Stimulated activated CD4-positive, alpha-beta T cell treated with anti-CD3 and anti-CD28 coated beads, TNF-alpha, amount 100 ng/mL, for 1 hour (primary cell): ENCODE measurements at regions not wholly inside any gene's neighbourhood (a gene's known extent, or its start where the extent isn't known, plus 50 kb on each side); places are given as distances from the start of the nearest gene placed in this dataset.
"Not testable (repeated sequence)": the region's sequence is repeated elsewhere in the genome, so short reads cannot be mapped to it uniquely, and the experiment has no call there.

Experiments used
- DNase-seq, 3 donors: peaks; one replicate each; pipeline ENCODE4 v3.0.0-alpha.2; 2020; ENCODE audit warnings: low read depth in 3 of 3, low spot score in 1 of 3

- DNase-seq = no peak
These were observed 403.6 kb upstream of the SGCG start for GRCh38 chr13:22777207-22777606.

- no peak for DNase-seq
These were observed 391.7 kb upstream of the SGCG start for GRCh38 chr13:22789027-22789593.

- DNase-seq = no peak
These were observed 390.9 kb upstream of the SGCG start for GRCh38 chr13:22789916-22790315.

- no peak for DNase-seq
These were observed 387.1 kb upstream of the SGCG start for GRCh38 chr13:22793598-22794134.

- DNase-seq = no peak
These were observed 380.0 kb upstream of the SGCG start for GRCh38 chr13:22800526-22801401.

- DNase-seq = no peak
These were observed 379.3 kb upstream of the SGCG start for GRCh38 chr13:22801402-22802003.

GRCh38 chr13:22812793-22813192, 368.0 kb upstream of the SGCG start:
- no peak for DNase-seq

- not testable (repeated sequence) for DNase-seq
These were observed 367.0 kb upstream of the SGCG start for GRCh38 chr13:22813531-22814377.

- not testable (repeated sequence) for DNase-seq
These were observed 366.3 kb upstream of the SGCG start for GRCh38 chr13:22814433-22814832.

GRCh38 chr13:22821589-22821988, 359.2 kb upstream of the SGCG start:
- no peak for DNase-seq

- DNase-seq = no peak
These were observed 355.6 kb upstream of the SGCG start for GRCh38 chr13:22825186-22825585.

- no peak for DNase-seq
These were observed 352.7 kb upstream of the SGCG start for GRCh38 chr13:22828081-22828480.

GRCh38 chr13:22836475-22836874, 344.3 kb upstream of the SGCG start:
- no peak for DNase-seq

GRCh38 chr13:22837980-22838647, 342.7 kb upstream of the SGCG start:
- no peak for DNase-seq

- DNase-seq = no peak
These were observed 340.9 kb upstream of the SGCG start for GRCh38 chr13:22839603-22840530.

- no peak for DNase-seq
These were observed 334.2 kb upstream of the SGCG start for GRCh38 chr13:22846551-22846950.

- DNase-seq = no peak
These were observed 332.2 kb upstream of the SGCG start for GRCh38 chr13:22848539-22849052.

- DNase-seq = no peak
These were observed 324.9 kb upstream of the SGCG start for GRCh38 chr13:22855926-22856325.

- DNase-seq = not testable (repeated sequence)
These were observed 321.8 kb upstream of the SGCG start for GRCh38 chr13:22858980-22859379.
